IgD-negative memory B cell (primary cell): ENCODE measurements at regions not wholly inside any gene's neighbourhood (a gene's known extent, or its start where the extent isn't known, plus 50 kb on each side); places are given as distances from the start of the nearest gene placed in this dataset.
"Not testable (repeated sequence)": the region's sequence is repeated elsewhere in the genome, so short reads cannot be mapped to it uniquely, and the experiment has no call there.

ENCODE experiments used
- H3K27ac Mint-ChIP-seq, 3 donors: one replicate each; pipeline ENCODE4 v1.8.0; 2020 to 2022; ENCODE audit warnings: mild to moderate bottlenecking in 3 of 3, mixed read lengths in 3 of 3, moderate library complexity in 1 of 3
- H3K27me3 Mint-ChIP-seq: one replicate; pipeline ENCODE4 v1.8.0; 2021; ENCODE audit warnings: mixed read lengths
- H3K36me3 Mint-ChIP-seq: one replicate; pipeline ENCODE4 v1.8.0; 2020; ENCODE audit warnings: mild to moderate bottlenecking, mixed read lengths
- H3K4me1 Mint-ChIP-seq, 3 donors: one replicate each; pipeline ENCODE4 v1.8.0; 2020 to 2022; ENCODE audit warnings: mixed read lengths in 3 of 3, mild to moderate bottlenecking in 1 of 3
- H3K4me3 Mint-ChIP-seq, 4 donors: one replicate each; pipeline ENCODE4 v1.8.0; 2020 to 2022; ENCODE audit warnings: mild to moderate bottlenecking in 4 of 4, mixed read lengths in 4 of 4, moderate library complexity in 3 of 4
- H3K9me3 Mint-ChIP-seq, 3 donors: one replicate each; pipeline ENCODE4 v1.8.0; 2020 to 2021; ENCODE audit warnings: mixed read lengths in 3 of 3, mild to moderate bottlenecking in 1 of 3

- no peak overlapping the region for H3K4me3 Mint-ChIP-seq
- H3K9me3 Mint-ChIP-seq = no peaks in the 10 kb centered on the region
- no peaks in the 10 kb centered on the region for H3K4me1 Mint-ChIP-seq
- H3K36me3 Mint-ChIP-seq = no peaks in the 10 kb centered on the region
- no peak overlapping the region for H3K27ac Mint-ChIP-seq
- no peaks in the 10 kb centered on the region for H3K27me3 Mint-ChIP-seq
These were observed 320.1 kb upstream of the GALNT5 start for GRCh38 chr2:156937430-156937829.

GRCh38 chr2:156944871-156945270 is 312.6 kb upstream of the GALNT5 start:
- peaks cover 0 to 4% (median under 1%) of the 10 kb centered on the region in 3 donors for H3K9me3 Mint-ChIP-seq
- no peaks in the 10 kb centered on the region for H3K36me3 Mint-ChIP-seq
- no peaks in the 10 kb centered on the region for H3K27me3 Mint-ChIP-seq

GRCh38 chr2:156947261-156947660 is 310.2 kb upstream of the GALNT5 start:
- peaks cover 0 to 5% (median 4%) of the 10 kb centered on the region in 3 donors for H3K9me3 Mint-ChIP-seq
- no peak overlapping the region for H3K4me3 Mint-ChIP-seq
- no peak overlapping the region for H3K27ac Mint-ChIP-seq
- H3K36me3 Mint-ChIP-seq = no peaks in the 10 kb centered on the region
- no peaks in the 10 kb centered on the region for H3K27me3 Mint-ChIP-seq
- no peaks in the 10 kb centered on the region for H3K4me1 Mint-ChIP-seq

More at GRCh38 chr2:156944871-156945270, 312.6 kb upstream of the GALNT5 start:
- Mint-ChIP-seq H3K4me1 (no peaks in the 10 kb centered on the region), H3K27ac (no peak overlapping the region), H3K4me3 (no peak overlapping the region)

GRCh38 chr2:156955701-156956100 is 301.8 kb upstream of the GALNT5 start:
- Mint-ChIP-seq H3K4me1 (no peaks in the 10 kb centered on the region), H3K36me3 (no peaks in the 10 kb centered on the region), H3K9me3 (peaks cover 0 to 4% (median 2%) of the 10 kb centered on the region in 3 donors), H3K4me3 (no peak overlapping the region), H3K27me3 (no peaks in the 10 kb centered on the region), H3K27ac (no peak overlapping the region)

- Mint-ChIP-seq H3K36me3 (no peaks in the 10 kb centered on the region), H3K4me3 (no peak overlapping the region), H3K9me3 (peaks cover 0 to 4% (median 2%) of the 10 kb centered on the region in 3 donors), H3K27me3 (no peaks in the 10 kb centered on the region), H3K27ac (no peak overlapping the region), H3K4me1 (no peaks in the 10 kb centered on the region)
These were observed 301.3 kb upstream of the GALNT5 start for GRCh38 chr2:156956161-156956560.

GRCh38 chr2:156958374-156958773 is 299.1 kb upstream of the GALNT5 start:
- no peak overlapping the region for H3K4me3 Mint-ChIP-seq
- peaks cover 0 to 4% (median 2%) of the 10 kb centered on the region in 3 donors for H3K9me3 Mint-ChIP-seq
- no peaks in the 10 kb centered on the region for H3K4me1 Mint-ChIP-seq
- no peaks in the 10 kb centered on the region for H3K27me3 Mint-ChIP-seq
- no peak overlapping the region for H3K27ac Mint-ChIP-seq
- no peaks in the 10 kb centered on the region for H3K36me3 Mint-ChIP-seq

GRCh38 chr2:156959481-156959880 is 298.0 kb upstream of the GALNT5 start:
- H3K4me1 Mint-ChIP-seq = no peaks in the 10 kb centered on the region
- no peak overlapping the region for H3K27ac Mint-ChIP-seq
- no peaks in the 10 kb centered on the region for H3K27me3 Mint-ChIP-seq
- H3K9me3 Mint-ChIP-seq = peaks cover 0 to 4% (median 0%) of the 10 kb centered on the region in 3 donors
- no peaks in the 10 kb centered on the region for H3K36me3 Mint-ChIP-seq
- H3K4me3 Mint-ChIP-seq = no peak overlapping the region

- H3K4me3 Mint-ChIP-seq = no peak overlapping the region
- H3K9me3 Mint-ChIP-seq = peaks cover 0 to 2% (median 0%) of the 10 kb centered on the region in 3 donors
- H3K36me3 Mint-ChIP-seq = no peaks in the 10 kb centered on the region
- no peak overlapping the region for H3K27ac Mint-ChIP-seq
- H3K27me3 Mint-ChIP-seq = peaks cover 2% of the 10 kb centered on the region
- H3K4me1 Mint-ChIP-seq = no peaks in the 10 kb centered on the region
These were observed 274.9 kb upstream of the GALNT5 start for GRCh38 chr2:156982615-156983014.

GRCh38 chr2:156986339-156986988 is 271.0 kb upstream of the GALNT5 start:
- no peaks in the 10 kb centered on the region for H3K4me1 Mint-ChIP-seq
- no peak overlapping the region for H3K27ac Mint-ChIP-seq
- H3K36me3 Mint-ChIP-seq = no peaks in the 10 kb centered on the region

GRCh38 chr2:156999661-157000060 is 257.8 kb upstream of the GALNT5 start:
- Mint-ChIP-seq H3K4me1 (no peaks in the 10 kb centered on the region), H3K36me3 (no peaks in the 10 kb centered on the region), H3K9me3 (peaks cover 2 to 18% (median 2%) of the 10 kb centered on the region in 3 donors), H3K27ac (no peak overlapping the region), H3K27me3 (no peaks in the 10 kb centered on the region), H3K4me3 (no peak overlapping the region)

More at GRCh38 chr2:156986339-156986988, 271.0 kb upstream of the GALNT5 start:
- H3K27me3 Mint-ChIP-seq = peaks cover 2% of the 10 kb centered on the region
- H3K4me3 Mint-ChIP-seq = no peak overlapping the region
- H3K9me3 Mint-ChIP-seq = no peaks in the 10 kb centered on the region

- no peak overlapping the region for H3K27ac Mint-ChIP-seq
- H3K4me3 Mint-ChIP-seq = no peak overlapping the region
- no peaks in the 10 kb centered on the region for H3K36me3 Mint-ChIP-seq
- H3K27me3 Mint-ChIP-seq = no peaks in the 10 kb centered on the region
- peaks cover 2 to 8% (median 3%) of the 10 kb centered on the region in 3 donors for H3K9me3 Mint-ChIP-seq
- no peaks in the 10 kb centered on the region for H3K4me1 Mint-ChIP-seq
These were observed 252.7 kb upstream of the GALNT5 start for GRCh38 chr2:157004789-157005188.

- Mint-ChIP-seq H3K4me1 (no peaks in the 10 kb centered on the region), H3K9me3 (peaks cover 0 to 3% (median 1%) of the 10 kb centered on the region in 3 donors), H3K36me3 (no peaks in the 10 kb centered on the region), H3K27me3 (no peaks in the 10 kb centered on the region), H3K4me3 (no peak overlapping the region), H3K27ac (no peak overlapping the region)
These were observed 242.4 kb upstream of the GALNT5 start for GRCh38 chr2:157015015-157015575.

- H3K27me3 Mint-ChIP-seq, H3K4me1 Mint-ChIP-seq, H3K4me3 Mint-ChIP-seq: not testable (repeated sequence)
These were observed 234.2 kb upstream of the GALNT5 start for GRCh38 chr2:157023264-157023663.

GRCh38 chr2:157024129-157024528 is 233.4 kb upstream of the GALNT5 start:
- H3K27me3 Mint-ChIP-seq = peaks cover 1% of the 10 kb centered on the region
- no peaks in the 10 kb centered on the region for H3K4me1 Mint-ChIP-seq
- H3K27ac Mint-ChIP-seq = no peak overlapping the region
- H3K4me3 Mint-ChIP-seq = no peak overlapping the region
- peaks cover 0 to 7% (median 3%) of the 10 kb centered on the region in 3 donors for H3K9me3 Mint-ChIP-seq
- H3K36me3 Mint-ChIP-seq = no peaks in the 10 kb centered on the region

More at GRCh38 chr2:157023264-157023663, 234.2 kb upstream of the GALNT5 start:
- H3K36me3 Mint-ChIP-seq, H3K27ac Mint-ChIP-seq, H3K9me3 Mint-ChIP-seq: not testable (repeated sequence)

GRCh38 chr2:157032017-157032416 is 225.5 kb upstream of the GALNT5 start:
- Mint-ChIP-seq H3K4me1 (no peaks in the 10 kb centered on the region), H3K4me3 (no peak overlapping the region), H3K9me3 (no peaks in the 10 kb centered on the region), H3K36me3 (no peaks in the 10 kb centered on the region), H3K27ac (no peak overlapping the region), H3K27me3 (no peaks in the 10 kb centered on the region)

- Mint-ChIP-seq H3K4me3 (no peak overlapping the region), H3K4me1 (no peaks in the 10 kb centered on the region), H3K9me3 (no peaks in the 10 kb centered on the region), H3K27me3 (peaks cover 2% of the 10 kb centered on the region), H3K36me3 (no peaks in the 10 kb centered on the region), H3K27ac (no peak overlapping the region)
These were observed 220.8 kb upstream of the GALNT5 start for GRCh38 chr2:157036726-157037125.
